GM23338 (cell line): ENCODE measurements at regions not wholly inside any gene's neighbourhood (a gene's known extent, or its start where the extent isn't known, plus 50 kb on each side); places are given as distances from the start of the nearest gene placed in this dataset.

Experiments
- ATAC-seq: fragments of 200-7000 bp; cut with Tn5 transposase; 3 replicates; pipeline ENCODE4 v1.9.1; 2020
- DNase-seq: peaks from one replicate; pipeline ENCODE4 v3.0.0-alpha.2; 2015; ENCODE audit warnings: low spot score
- H2AFZ ChIP-seq: fragments of 200-600 bp; sonication (generic); 2 replicates; pipeline ENCODE4 v1.8.0; 2016; ENCODE audit warnings: antibody characterized with exemption, mild to moderate bottlenecking, moderate library complexity
- H3F3A ChIP-seq: fragments of 200-600 bp; sonication (generic); replicated peaks from 2 replicates; pipeline ENCODE4 v1.8.0; 2017; ENCODE audit warnings: antibody characterized with exemption, mixed run types, low read depth
- H3K27ac ChIP-seq: fragments of 200-600 bp; sonication (generic); 2 replicates; pipeline ENCODE4 v1.6.1; 2016; ENCODE audit warnings: low read depth
- H3K27me3 ChIP-seq: fragments of 200-600 bp; sonication (generic); 2 replicates; pipeline ENCODE4 v1.8.0; 2016; ENCODE audit warnings: mild to moderate bottlenecking, mixed run types, moderate library complexity; ENCODE audit not compliant: insufficient read depth
- H3K36me3 ChIP-seq: fragments of 200-600 bp; sonication (generic); 2 replicates; pipeline ENCODE4 v1.8.0; 2016; ENCODE audit warnings: mild to moderate bottlenecking; ENCODE audit not compliant: insufficient read depth
- H3K4me1 ChIP-seq: fragments of 200-600 bp; sonication (generic); 2 replicates; pipeline ENCODE4 v1.8.0; 2016; ENCODE audit warnings: mild to moderate bottlenecking, moderate library complexity; ENCODE audit not compliant: insufficient read depth
- H3K4me2 ChIP-seq: fragments of 200-600 bp; sonication (generic); 2 replicates; pipeline ENCODE4 v1.7.1; 2017; ENCODE audit warnings: mixed run types
- H3K4me3 ChIP-seq: fragments of 200-600 bp; sonication (generic); 2 replicates; pipeline ENCODE4 v1.6.1; 2016; ENCODE audit warnings: mixed run types
- H3K79me2 ChIP-seq: fragments of 200-600 bp; sonication (generic); replicated peaks from 2 replicates; pipeline ENCODE4 v1.8.0; 2017; ENCODE audit warnings: mild to moderate bottlenecking; ENCODE audit not compliant: insufficient read depth
- H3K9me2 ChIP-seq: fragments of 200-600 bp; sonication (generic); 2 replicates; pipeline ENCODE4 v1.8.0; 2017; ENCODE audit not compliant: insufficient read depth
- H4K20me1 ChIP-seq: fragments of 200-600 bp; sonication (generic); replicated peaks from 2 replicates; pipeline ENCODE4 v1.8.0; 2017; ENCODE audit warnings: mild to moderate bottlenecking; ENCODE audit not compliant: insufficient read depth
- H3K27ac Mint-ChIP-seq: 2 replicates; pipeline ENCODE4 v1.8.0; 2020; ENCODE audit warnings: inconsistent platforms, mild to moderate bottlenecking, moderate library complexity, mixed read lengths
- H3K27me3 Mint-ChIP-seq: 3 replicates; pipeline ENCODE4 v1.8.0; 2022; ENCODE audit warnings: low read depth, mild to moderate bottlenecking, moderate library complexity, mixed read lengths, inconsistent platforms; ENCODE audit not compliant: insufficient read depth, poor library complexity
- H3K36me3 Mint-ChIP-seq: 3 replicates; pipeline ENCODE4 v1.8.0; 2021; ENCODE audit warnings: low read depth, mild to moderate bottlenecking, inconsistent platforms, moderate library complexity, mixed read lengths
- H3K4me1 Mint-ChIP-seq: 3 replicates; pipeline ENCODE4 v1.8.0; 2020; ENCODE audit warnings: mild to moderate bottlenecking, inconsistent platforms, mixed read lengths
- H3K4me3 Mint-ChIP-seq: 3 replicates; pipeline ENCODE4 v1.8.0; 2021; ENCODE audit warnings: moderate library complexity, mild to moderate bottlenecking, inconsistent platforms, mixed read lengths
- H3K9me3 Mint-ChIP-seq: 3 replicates; pipeline ENCODE4 v1.8.0; 2020; ENCODE audit warnings: moderate library complexity, mild to moderate bottlenecking, inconsistent platforms, mixed read lengths
- CREB1 ChIP-seq: fragments of 250-450 bp; sonication (Bioruptor Pico); IDR thresholded peaks from 2 replicates; pipeline ENCODE4 v1.5.0; 2020; ENCODE audit warnings: low read depth, mild to moderate bottlenecking, moderate library complexity
- CTCF ChIP-seq, 2 experiments: fragments of 200-600 bp in 1 of 2; sonication (generic) in 1 of 2; conservative IDR thresholded peaks; 2 replicates each; pipeline versions ENCODE4 v1.5.1 to v1.6.1; 2016 to 2017; ENCODE audit warnings: antibody characterized with exemption in 2 of 2, low read depth in 2 of 2, mild to moderate bottlenecking in 2 of 2, moderate library complexity in 1 of 2
- EZH2 ChIP-seq: fragments of 200-600 bp; sonication (generic); IDR thresholded peaks from one replicate; pipeline ENCODE4 v1.8.0; 2017; ENCODE audit warnings: antibody characterized with exemption, mild to moderate bottlenecking, low read depth; ENCODE audit not compliant: unreplicated experiment
- EZH2phosphoT487 ChIP-seq: fragments of 200-600 bp; sonication (generic); IDR thresholded peaks from one replicate; pipeline ENCODE4 v1.8.1; 2018; ENCODE audit warnings: antibody characterized with exemption; ENCODE audit not compliant: unreplicated experiment
- JUNB ChIP-seq: IDR thresholded peaks from one replicate; pipeline ENCODE4 v1.6.1; 2016; ENCODE audit warnings: antibody characterized with exemption; ENCODE audit not compliant: unreplicated experiment
- NANOG ChIP-seq: IDR thresholded peaks from 2 replicates; pipeline ENCODE4 v1.6.1; 2016; ENCODE audit warnings: antibody characterized with exemption, borderline replicate concordance
- STAT1 ChIP-seq: IDR thresholded peaks from one replicate; pipeline ENCODE4 v1.6.1; 2016; ENCODE audit warnings: antibody characterized with exemption; ENCODE audit not compliant: unreplicated experiment
- ZNF114 ChIP-seq: fragments of 250-450 bp; sonication (Bioruptor Pico); IDR thresholded peaks from 2 replicates; pipeline ENCODE4 v1.5.0; 2020; ENCODE audit warnings: mild to moderate bottlenecking, moderate library complexity
- ZNF331 ChIP-seq: fragments of 250-450 bp; sonication (Bioruptor Pico); IDR thresholded peaks from 2 replicates; pipeline ENCODE4 v1.5.0; 2020; ENCODE audit warnings: low read depth, mild to moderate bottlenecking, moderate library complexity
- ZNF462 ChIP-seq: fragments of 250-450 bp; sonication (Bioruptor Pico); IDR thresholded peaks from 2 replicates; pipeline ENCODE4 v1.5.0; 2020; ENCODE audit warnings: mild to moderate bottlenecking, moderate library complexity
- TF ChIP-seq, protein P1 (sequence below): IDR thresholded peaks from 2 replicates; pipeline ENCODE4 v1.6.1; 2016; ENCODE audit warnings: antibody characterized with exemption
- TF ChIP-seq, protein P2 (sequence below): IDR thresholded peaks from one replicate; pipeline ENCODE4 v1.6.1; 2018; ENCODE audit warnings: antibody characterized with exemption; ENCODE audit not compliant: unreplicated experiment

GRCh38 chr6:150503586-150504339 is 95.9 kb upstream of the PLEKHG1 start:
- Histone ChIP-seq H3K4me1 (no peaks in the 10 kb centered on the region), H3K79me2 (no peaks in the 10 kb centered on the region), H4K20me1 (no peaks in the 10 kb centered on the region), H3K36me3 (no peaks in the 10 kb centered on the region), H3K4me3 (no peak overlapping the region), H3K27me3 (no peaks in the 10 kb centered on the region), H3K4me2 (no peak overlapping the region), H3F3A (no peaks in the 10 kb centered on the region), H3K9me2 (0 out of 2 replicates have a peak, but pooled peaks cover 4% of the 10 kb centered on the region), H3K27ac (no peak overlapping the region), H2AFZ (peak overlapping the region; percentile 57)
- peaks cover 3% of the 10 kb centered on the region; the same call in 2 of the 3 replicates for H3K4me1 Mint-ChIP-seq
- H3K36me3 Mint-ChIP-seq = no peaks in the 10 kb centered on the region
- peaks cover 3% of the 10 kb centered on the region for H3K27me3 Mint-ChIP-seq
- no peak for ATAC-seq
- no peak for TF ChIP-seq CTCF (conservative IDR thresholded peaks at IDR 0.05; ENCODE audit: low read depth in 2 of 2)
- no peak for TF ChIP-seq EZH2phosphoT487
- TF ChIP-seq JUNB = no peak
- TF ChIP-seq STAT1 = no peak
- TF ChIP-seq ZNF462 (CRISPR knock-in tag) = no peak
- no peak for TF ChIP-seq ZNF331
- TF ChIP-seq, protein P1, sequence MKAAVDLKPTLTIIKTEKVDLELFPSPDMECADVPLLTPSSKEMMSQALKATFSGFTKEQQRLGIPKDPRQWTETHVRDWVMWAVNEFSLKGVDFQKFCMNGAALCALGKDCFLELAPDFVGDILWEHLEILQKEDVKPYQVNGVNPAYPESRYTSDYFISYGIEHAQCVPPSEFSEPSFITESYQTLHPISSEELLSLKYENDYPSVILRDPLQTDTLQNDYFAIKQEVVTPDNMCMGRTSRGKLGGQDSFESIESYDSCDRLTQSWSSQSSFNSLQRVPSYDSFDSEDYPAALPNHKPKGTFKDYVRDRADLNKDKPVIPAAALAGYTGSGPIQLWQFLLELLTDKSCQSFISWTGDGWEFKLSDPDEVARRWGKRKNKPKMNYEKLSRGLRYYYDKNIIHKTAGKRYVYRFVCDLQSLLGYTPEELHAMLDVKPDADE = no peak
- TF ChIP-seq NANOG = no peak
- TF ChIP-seq, protein P2, sequence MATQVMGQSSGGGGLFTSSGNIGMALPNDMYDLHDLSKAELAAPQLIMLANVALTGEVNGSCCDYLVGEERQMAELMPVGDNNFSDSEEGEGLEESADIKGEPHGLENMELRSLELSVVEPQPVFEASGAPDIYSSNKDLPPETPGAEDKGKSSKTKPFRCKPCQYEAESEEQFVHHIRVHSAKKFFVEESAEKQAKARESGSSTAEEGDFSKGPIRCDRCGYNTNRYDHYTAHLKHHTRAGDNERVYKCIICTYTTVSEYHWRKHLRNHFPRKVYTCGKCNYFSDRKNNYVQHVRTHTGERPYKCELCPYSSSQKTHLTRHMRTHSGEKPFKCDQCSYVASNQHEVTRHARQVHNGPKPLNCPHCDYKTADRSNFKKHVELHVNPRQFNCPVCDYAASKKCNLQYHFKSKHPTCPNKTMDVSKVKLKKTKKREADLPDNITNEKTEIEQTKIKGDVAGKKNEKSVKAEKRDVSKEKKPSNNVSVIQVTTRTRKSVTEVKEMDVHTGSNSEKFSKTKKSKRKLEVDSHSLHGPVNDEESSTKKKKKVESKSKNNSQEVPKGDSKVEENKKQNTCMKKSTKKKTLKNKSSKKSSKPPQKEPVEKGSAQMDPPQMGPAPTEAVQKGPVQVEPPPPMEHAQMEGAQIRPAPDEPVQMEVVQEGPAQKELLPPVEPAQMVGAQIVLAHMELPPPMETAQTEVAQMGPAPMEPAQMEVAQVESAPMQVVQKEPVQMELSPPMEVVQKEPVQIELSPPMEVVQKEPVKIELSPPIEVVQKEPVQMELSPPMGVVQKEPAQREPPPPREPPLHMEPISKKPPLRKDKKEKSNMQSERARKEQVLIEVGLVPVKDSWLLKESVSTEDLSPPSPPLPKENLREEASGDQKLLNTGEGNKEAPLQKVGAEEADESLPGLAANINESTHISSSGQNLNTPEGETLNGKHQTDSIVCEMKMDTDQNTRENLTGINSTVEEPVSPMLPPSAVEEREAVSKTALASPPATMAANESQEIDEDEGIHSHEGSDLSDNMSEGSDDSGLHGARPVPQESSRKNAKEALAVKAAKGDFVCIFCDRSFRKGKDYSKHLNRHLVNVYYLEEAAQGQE = no peak
- no peak for TF ChIP-seq CREB1 (CRISPR knock-in tag)
- no peak for TF ChIP-seq ZNF114 (CRISPR knock-in tag)
- no peak for TF ChIP-seq EZH2
- H3K27ac Mint-ChIP-seq = no peak overlapping the region
- H3K4me3 Mint-ChIP-seq = no peak overlapping the region
- peaks cover 16% of the 10 kb centered on the region; the same call in 1 of the 3 replicates for H3K9me3 Mint-ChIP-seq
- DNase-seq = no peak
